ENCODE measurements at regions not wholly inside any gene's neighbourhood (a gene's known extent, or its start where the extent isn't known, plus 50 kb on each side); places are given as distances from the start of the nearest gene placed in this dataset.

DNA sequence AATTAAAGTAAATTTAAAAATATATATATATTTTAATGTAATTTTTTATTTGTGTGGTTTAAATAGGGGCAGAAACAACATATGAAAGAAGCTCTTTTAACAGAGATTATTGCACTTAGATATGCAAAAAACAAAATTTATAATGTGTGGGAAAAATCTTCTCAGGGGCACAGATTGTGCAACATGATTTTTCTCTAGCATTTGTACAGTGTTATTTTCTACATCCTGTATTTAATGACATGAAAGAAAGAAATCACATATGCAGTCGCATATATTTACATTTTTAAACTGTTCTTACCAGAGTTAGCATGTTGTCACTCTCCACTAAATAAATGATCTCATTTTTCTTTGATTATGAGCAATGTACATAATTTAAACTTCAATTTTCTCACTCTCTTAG is 265.3 kb upstream of the CTNND2 start:
- Histone ChIP-seq H3K27me3 (ENCODE audit: control insufficient read depth, low read length) (no peaks in the 10 kb centered on the region), H3K27ac (ENCODE audit: low read depth, low read length) (no peak overlapping the region), H4K20me1 (ENCODE audit: control insufficient read depth, insufficient read depth, low read depth, low read length) (no peaks in the 10 kb centered on the region), H3K4me1 (ENCODE audit: control insufficient read depth, low read length) (no peaks in the 10 kb centered on the region), H3K4me2 (ENCODE audit: low read length) (no peak overlapping the region), H3K79me2 (ENCODE audit: control insufficient read depth, low read length) (no peaks in the 10 kb centered on the region), H3K9me3 (ENCODE audit: control insufficient read depth, insufficient read depth, low read length) (no peaks in the 10 kb centered on the region), H3F3A (ENCODE audit: control insufficient read depth, insufficient read depth) (no peaks in the 10 kb centered on the region), H3K4me3 (ENCODE audit: low read length) (no peak overlapping the region), H3K36me3 (ENCODE audit: control insufficient read depth, low read length) (no peaks in the 10 kb centered on the region), H3K9me2 (replicated peaks; ENCODE audit: control insufficient read depth, low read length) (no peaks in the 10 kb centered on the region)
- TF ChIP-seq, protein P1, sequence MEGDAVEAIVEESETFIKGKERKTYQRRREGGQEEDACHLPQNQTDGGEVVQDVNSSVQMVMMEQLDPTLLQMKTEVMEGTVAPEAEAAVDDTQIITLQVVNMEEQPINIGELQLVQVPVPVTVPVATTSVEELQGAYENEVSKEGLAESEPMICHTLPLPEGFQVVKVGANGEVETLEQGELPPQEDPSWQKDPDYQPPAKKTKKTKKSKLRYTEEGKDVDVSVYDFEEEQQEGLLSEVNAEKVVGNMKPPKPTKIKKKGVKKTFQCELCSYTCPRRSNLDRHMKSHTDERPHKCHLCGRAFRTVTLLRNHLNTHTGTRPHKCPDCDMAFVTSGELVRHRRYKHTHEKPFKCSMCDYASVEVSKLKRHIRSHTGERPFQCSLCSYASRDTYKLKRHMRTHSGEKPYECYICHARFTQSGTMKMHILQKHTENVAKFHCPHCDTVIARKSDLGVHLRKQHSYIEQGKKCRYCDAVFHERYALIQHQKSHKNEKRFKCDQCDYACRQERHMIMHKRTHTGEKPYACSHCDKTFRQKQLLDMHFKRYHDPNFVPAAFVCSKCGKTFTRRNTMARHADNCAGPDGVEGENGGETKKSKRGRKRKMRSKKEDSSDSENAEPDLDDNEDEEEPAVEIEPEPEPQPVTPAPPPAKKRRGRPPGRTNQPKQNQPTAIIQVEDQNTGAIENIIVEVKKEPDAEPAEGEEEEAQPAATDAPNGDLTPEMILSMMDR (IDR thresholded peaks at IDR 0.05; ENCODE audit: low read depth, low read length, poor library complexity, severe bottlenecking) = no peak
- TF ChIP-seq EZH2phosphoT487 (IDR thresholded peaks at IDR 0.05; ENCODE audit: borderline replicate concordance, low read length) = no peak

DNA sequence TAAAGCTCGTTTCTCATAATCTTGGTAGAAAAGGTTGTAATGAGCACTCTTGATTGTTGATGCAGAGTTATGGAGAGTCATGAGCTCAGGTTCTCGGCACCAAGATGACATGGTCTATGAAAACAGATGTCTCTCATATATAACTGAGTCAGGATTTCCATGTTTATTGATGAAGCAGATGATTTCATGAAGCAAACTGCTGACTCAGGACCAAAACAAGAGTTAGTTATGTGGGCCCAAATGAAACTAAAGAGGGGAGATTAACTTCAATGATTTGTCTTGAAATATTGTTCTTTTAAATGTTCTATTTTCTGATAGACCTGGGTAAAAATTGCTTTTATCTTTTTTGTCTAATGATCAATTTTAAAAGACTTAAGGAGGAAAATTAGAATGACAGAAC is 258.6 kb upstream of the CTNND2 start:
- Histone ChIP-seq H3F3A (ENCODE audit: control insufficient read depth, insufficient read depth) (no peaks in the 10 kb centered on the region), H3K36me3 (ENCODE audit: control insufficient read depth, low read length) (no peaks in the 10 kb centered on the region), H3K27me3 (ENCODE audit: control insufficient read depth, low read length) (no peaks in the 10 kb centered on the region), H3K9me3 (ENCODE audit: control insufficient read depth, insufficient read depth, low read length) (no peaks in the 10 kb centered on the region), H3K4me3 (ENCODE audit: low read length) (no peak overlapping the region), H4K20me1 (ENCODE audit: control insufficient read depth, insufficient read depth, low read depth, low read length) (no peaks in the 10 kb centered on the region), H3K4me2 (ENCODE audit: low read length) (no peak overlapping the region), H3K9me2 (replicated peaks; ENCODE audit: control insufficient read depth, low read length) (no peaks in the 10 kb centered on the region), H3K27ac (ENCODE audit: low read depth, low read length) (no peak overlapping the region), H3K79me2 (ENCODE audit: control insufficient read depth, low read length) (no peaks in the 10 kb centered on the region), H3K4me1 (ENCODE audit: control insufficient read depth, low read length) (no peaks in the 10 kb centered on the region)
- no peak for TF ChIP-seq EZH2phosphoT487 (IDR thresholded peaks at IDR 0.05; ENCODE audit: borderline replicate concordance, low read length)
- TF ChIP-seq, protein P1 (IDR thresholded peaks at IDR 0.05; ENCODE audit: low read depth, low read length, poor library complexity, severe bottlenecking) = no peak

DNA sequence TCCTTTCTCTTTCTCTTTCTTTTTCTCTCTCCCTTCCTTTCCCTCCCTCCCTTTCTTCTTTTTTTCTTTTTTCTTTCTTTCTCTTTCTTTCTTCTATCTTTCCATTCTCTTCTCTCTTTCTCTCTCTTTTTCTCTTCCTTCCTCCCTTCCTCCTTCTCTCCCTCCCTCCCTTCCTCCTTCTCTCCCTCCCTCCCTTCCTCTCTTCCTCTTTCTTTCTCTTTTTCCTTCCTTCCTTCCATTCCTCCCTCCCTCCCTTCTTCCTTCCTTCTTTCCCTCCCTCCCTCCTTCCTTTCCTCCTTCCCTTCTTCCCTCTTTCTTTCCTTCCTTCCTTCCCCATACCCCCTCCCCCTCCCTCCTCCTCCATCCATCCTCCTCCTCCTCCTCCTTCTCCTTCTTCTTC is 243.3 kb upstream of the CTNND2 start:
- no peak overlapping the region for H3K27ac ChIP-seq (ENCODE audit: low read depth, low read length)
- no peaks in the 10 kb centered on the region for H3K36me3 ChIP-seq (ENCODE audit: control insufficient read depth, low read length)
- no peaks in the 10 kb centered on the region for H3K27me3 ChIP-seq (ENCODE audit: control insufficient read depth, low read length)
- H3K79me2 ChIP-seq (ENCODE audit: control insufficient read depth, low read length) = no peaks in the 10 kb centered on the region
- TF ChIP-seq, protein P1 (IDR thresholded peaks at IDR 0.05; ENCODE audit: low read depth, low read length, poor library complexity, severe bottlenecking) = no peak
- no peak for TF ChIP-seq EZH2phosphoT487 (IDR thresholded peaks at IDR 0.05; ENCODE audit: borderline replicate concordance, low read length)
- H3K9me2 ChIP-seq (replicated peaks; ENCODE audit: control insufficient read depth, low read length) = no peaks in the 10 kb centered on the region
- no peaks in the 10 kb centered on the region for H3K9me3 ChIP-seq (ENCODE audit: control insufficient read depth, insufficient read depth, low read length)
- no peak overlapping the region for H3K4me2 ChIP-seq (ENCODE audit: low read length)
- no peak overlapping the region for H3K4me3 ChIP-seq (ENCODE audit: low read length)
- no peaks in the 10 kb centered on the region for H3F3A ChIP-seq (ENCODE audit: control insufficient read depth, insufficient read depth)
- no peaks in the 10 kb centered on the region for H4K20me1 ChIP-seq (ENCODE audit: control insufficient read depth, insufficient read depth, low read depth, low read length)
- no peaks in the 10 kb centered on the region for H3K4me1 ChIP-seq (ENCODE audit: control insufficient read depth, low read length)

DNA sequence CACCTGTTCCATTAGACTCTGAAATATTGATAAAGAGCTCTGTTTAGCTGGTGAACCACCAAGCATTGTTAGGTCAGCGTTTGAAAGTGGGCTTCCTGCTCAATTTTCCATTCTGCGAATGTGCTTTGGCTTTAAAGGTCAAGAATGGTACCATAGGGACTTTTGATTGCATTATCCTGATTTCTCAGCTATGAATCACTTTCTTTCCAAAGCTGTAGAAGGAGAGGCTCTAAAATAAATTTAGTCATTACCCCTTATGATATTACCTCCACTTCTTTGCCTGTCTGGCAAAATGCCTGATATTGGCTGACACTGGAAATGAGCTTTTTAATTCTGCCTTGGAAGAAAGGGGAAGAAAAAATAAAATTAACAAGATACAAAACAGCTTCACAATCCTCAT is 237.2 kb upstream of the CTNND2 start:
- Histone ChIP-seq H3K79me2 (ENCODE audit: control insufficient read depth, low read length) (no peaks in the 10 kb centered on the region), H3K36me3 (ENCODE audit: control insufficient read depth, low read length) (no peaks in the 10 kb centered on the region), H3K4me3 (ENCODE audit: low read length) (no peak overlapping the region), H3F3A (ENCODE audit: control insufficient read depth, insufficient read depth) (no peaks in the 10 kb centered on the region), H4K20me1 (ENCODE audit: control insufficient read depth, insufficient read depth, low read depth, low read length) (no peaks in the 10 kb centered on the region), H3K9me2 (replicated peaks; ENCODE audit: control insufficient read depth, low read length) (no peaks in the 10 kb centered on the region), H3K27ac (ENCODE audit: low read depth, low read length) (no peak overlapping the region), H3K4me1 (ENCODE audit: control insufficient read depth, low read length) (no peaks in the 10 kb centered on the region), H3K27me3 (ENCODE audit: control insufficient read depth, low read length) (no peaks in the 10 kb centered on the region), H3K9me3 (ENCODE audit: control insufficient read depth, insufficient read depth, low read length) (no peaks in the 10 kb centered on the region), H3K4me2 (ENCODE audit: low read length) (no peak overlapping the region)
- no peak for TF ChIP-seq EZH2phosphoT487 (IDR thresholded peaks at IDR 0.05; ENCODE audit: borderline replicate concordance, low read length)
- TF ChIP-seq, protein P1 (IDR thresholded peaks at IDR 0.05; ENCODE audit: low read depth, low read length, poor library complexity, severe bottlenecking) = no peak

Data from DOHH2 (cell line).